ENCODE measurements at regions not wholly inside any gene's neighbourhood (a gene's known extent, or its start where the extent isn't known, plus 50 kb on each side); places are given as distances from the start of the nearest gene placed in this dataset.
"Not testable (repeated sequence)": the region's sequence is repeated elsewhere in the genome, so short reads cannot be mapped to it uniquely, and the experiment has no call there.

- FAIRE-seq = no peak
Observed at GRCh38 chr4:23976423-23976822, 86.6 kb upstream of the PPARGC1A start.

- no peak for FAIRE-seq
Observed at GRCh38 chr4:23973308-23973855, 83.5 kb upstream of the PPARGC1A start.

GRCh38 chr4:23972805-23973204, 83.0 kb upstream of the PPARGC1A start:
- FAIRE-seq = no peak

- FAIRE-seq = no peak
Observed at GRCh38 chr4:23972187-23972586, 82.3 kb upstream of the PPARGC1A start.

DNA sequence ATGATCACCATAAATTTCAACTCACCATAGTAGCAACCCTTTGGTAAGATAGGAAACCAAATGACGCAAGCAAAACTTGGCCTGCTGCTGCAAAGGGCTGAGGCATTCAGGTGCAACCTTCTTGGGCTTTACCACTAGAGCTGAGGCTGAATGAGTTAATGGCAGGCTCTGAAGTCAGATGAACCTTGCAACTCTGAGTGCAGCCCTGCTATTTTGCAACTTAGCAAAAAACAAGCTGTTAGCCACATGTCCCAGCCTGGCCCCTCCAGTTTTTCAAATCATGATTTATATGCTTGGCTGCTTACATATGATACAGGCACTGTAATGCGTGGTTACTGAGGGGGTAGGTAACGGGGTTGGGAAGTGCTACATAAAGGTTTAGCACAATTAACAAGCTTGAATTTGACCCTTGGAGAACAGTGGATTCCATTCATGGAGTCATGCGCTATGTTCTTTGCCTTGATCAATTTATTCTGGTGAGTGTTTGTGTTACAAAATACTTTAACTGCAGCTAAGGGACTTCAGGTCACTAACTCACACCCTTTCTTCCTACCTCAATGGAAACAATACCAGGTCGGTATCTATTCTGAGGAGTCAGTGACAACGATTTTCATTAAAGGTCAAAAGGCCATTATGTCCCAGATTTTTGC, 80.5 kb upstream of the PPARGC1A start:
- FAIRE-seq = no peak

- no peak for FAIRE-seq
Observed at GRCh38 chr4:23969635-23970145, 79.8 kb upstream of the PPARGC1A start.

DNA sequence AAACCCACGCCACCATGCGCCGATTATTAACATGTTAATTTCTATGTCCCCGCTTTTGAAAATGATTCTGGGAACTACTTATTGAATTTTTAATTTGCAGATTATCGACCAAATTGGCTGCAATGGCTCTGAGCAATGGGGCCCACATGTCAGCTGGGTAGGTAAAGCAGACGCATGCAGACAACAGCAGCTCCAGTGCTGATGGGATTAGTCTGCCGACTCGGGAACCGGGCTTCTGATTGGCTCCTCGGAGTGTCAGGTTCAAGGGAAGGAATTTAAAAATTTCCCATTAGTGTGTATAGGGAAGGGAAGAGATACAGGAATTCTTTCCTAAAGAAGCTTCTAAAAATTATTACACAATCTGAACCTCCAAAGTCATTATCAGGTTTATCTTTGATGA, 77.4 kb upstream of the PPARGC1A start:
- no peak for FAIRE-seq

- no peak for FAIRE-seq
Observed at GRCh38 chr4:23966725-23967124, 76.9 kb upstream of the PPARGC1A start.

DNA sequence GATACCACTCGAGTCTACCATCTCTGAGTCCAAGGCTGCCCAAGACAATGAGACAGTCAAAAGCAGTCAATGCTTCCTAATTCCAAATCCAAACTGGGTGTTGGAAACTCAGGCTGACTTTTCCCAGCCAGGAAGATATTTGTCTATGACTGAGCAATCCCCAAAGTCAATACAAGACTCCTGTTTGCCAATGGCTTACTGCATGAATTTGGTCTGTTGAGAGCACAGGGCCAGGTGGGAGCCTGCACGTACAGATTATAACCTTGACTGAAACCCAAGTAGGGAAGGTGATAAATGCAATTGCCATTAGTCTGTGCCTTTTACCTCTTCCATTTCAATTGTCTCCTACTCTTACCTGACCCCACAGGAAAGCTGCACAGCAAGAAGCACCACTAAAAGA, 72.6 kb upstream of the PPARGC1A start:
- no peak for FAIRE-seq

GRCh38 chr4:23961395-23961794, 71.5 kb upstream of the PPARGC1A start:
- not testable (repeated sequence) for FAIRE-seq

GRCh38 chr4:23959396-23960148, 69.7 kb upstream of the PPARGC1A start:
- FAIRE-seq = no peak

DNA sequence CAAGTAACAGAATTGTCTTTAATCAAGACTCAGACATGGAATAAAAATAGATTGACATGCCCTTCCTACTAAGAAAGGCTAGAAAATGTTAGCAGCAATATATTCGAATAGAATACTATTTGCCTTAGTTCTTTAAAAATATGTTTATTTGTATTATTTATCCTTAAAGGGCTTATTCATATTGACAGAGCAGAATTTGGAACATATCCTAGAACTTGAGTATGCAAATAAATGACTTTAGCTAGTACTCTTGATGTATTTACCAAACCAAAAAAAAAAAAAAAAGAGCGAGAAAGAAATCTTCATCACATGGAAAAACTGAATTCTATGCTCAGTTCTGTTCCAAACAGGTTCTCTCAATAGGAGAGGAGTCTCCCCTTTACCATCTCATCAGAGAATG, 68.9 kb upstream of the PPARGC1A start:
- no peak for FAIRE-seq

- no peak for FAIRE-seq
Observed at GRCh38 chr4:23957465-23957864, 67.6 kb upstream of the PPARGC1A start.

GRCh38 chr4:23956601-23957364, 66.9 kb upstream of the PPARGC1A start:
- no peak for FAIRE-seq

GRCh38 chr4:23952258-23952657, 62.4 kb upstream of the PPARGC1A start:
- FAIRE-seq = no peak

DNA sequence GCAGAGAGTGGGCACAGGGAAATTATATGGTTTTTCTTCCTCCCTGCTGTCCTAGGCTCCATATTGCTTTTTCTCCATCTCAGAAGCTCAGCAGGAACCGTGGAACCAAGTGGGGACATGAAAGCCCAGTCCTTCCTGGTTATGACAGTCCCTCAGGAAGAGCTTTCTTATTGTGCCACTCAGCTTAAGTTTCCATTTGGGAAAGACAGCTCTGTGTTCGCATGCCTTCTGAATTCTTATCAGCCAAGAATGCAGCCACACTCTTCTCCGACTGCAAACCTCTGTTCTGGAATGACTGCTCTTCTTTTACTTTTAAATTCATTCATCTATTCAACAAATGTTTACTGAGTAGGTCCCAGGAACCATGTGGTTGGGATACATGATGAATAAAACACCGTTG, 58.0 kb upstream of the PPARGC1A start:
- no peak for FAIRE-seq

DNA sequence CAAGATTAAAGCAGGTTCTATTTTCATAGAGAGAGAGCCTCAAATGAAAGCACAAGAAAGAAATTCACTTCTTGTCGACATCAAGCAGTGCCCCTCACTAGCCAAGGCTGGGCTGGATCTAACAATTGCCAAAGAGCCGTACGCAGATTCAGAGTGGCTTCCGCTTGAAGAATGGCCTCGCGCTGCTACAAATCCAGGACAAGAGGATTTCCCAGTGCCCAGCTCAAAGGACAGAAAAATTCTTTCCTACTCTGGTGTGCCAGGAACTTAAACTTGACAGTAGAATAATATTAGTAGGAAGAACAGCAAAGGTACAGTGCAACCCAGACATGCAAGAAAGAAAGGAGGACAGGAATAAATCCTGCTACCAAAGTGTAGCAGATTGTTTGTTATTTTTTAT, 56.5 kb upstream of the PPARGC1A start:
- FAIRE-seq = no peak

DNA sequence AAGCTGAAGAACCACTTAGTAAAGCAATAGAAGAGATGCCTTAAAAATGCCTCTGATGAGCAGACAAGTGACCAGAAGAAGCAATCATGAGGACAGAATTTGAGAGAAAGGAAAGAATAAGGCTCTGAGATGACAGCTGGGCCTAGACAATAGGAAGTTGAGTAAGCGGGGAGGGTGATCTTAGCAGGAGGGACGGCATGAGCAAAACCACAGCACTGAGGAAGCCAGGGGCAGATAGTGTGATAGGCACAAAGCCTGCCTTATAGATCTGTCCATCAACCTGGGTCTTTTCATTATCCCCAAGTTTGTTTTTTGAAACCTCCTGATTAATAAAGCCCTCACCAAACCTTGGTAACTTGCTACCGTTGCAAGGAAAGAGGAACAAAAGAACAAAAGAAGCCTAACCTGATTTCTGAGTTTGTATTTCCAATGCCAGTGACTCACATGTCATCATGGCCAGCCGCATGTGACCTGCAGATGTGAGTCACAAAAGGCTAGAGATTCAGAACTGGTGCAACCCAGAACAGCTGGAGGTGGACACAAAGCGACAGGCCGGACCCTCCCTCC, 55.7 kb upstream of the PPARGC1A start:
- no peak for FAIRE-seq

DNA sequence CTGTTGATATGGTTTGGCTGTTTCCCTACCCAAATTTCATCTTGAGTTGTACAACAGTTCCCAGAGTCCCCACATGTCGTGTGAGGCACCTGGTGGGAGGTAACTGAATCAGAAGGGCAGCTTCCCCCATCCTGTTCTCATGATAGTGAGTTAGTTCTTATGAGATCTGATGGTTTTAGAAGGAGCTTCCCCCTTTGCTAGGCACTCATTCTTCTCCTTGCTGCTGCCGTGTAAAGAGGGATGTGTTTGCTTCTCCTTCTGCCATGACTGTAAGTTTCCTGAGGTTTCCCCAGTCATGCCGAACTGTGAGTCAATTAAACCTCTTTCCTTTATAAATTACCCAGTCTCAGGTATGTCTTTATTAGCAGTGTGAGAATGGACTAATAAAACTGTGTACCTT, 54.7 kb upstream of the PPARGC1A start:
- FAIRE-seq = not testable (repeated sequence)

GRCh38 chr4:23943478-23943877, 53.6 kb upstream of the PPARGC1A start:
- FAIRE-seq = no peak

GRCh38 chr4:23942471-23942870, 52.6 kb upstream of the PPARGC1A start:
- no peak for FAIRE-seq

All from TTC549 (cell line).